HFF-Myc (cell line): ENCODE measurements at regions not wholly inside any gene's neighbourhood (a gene's known extent, or its start where the extent isn't known, plus 50 kb on each side); places are given as distances from the start of the nearest gene placed in this dataset.

Experiments used
- DNase-seq: peaks from one replicate; pipeline ENCODE4 v3.0.0-alpha.2; 2011; ENCODE audit warnings: low read depth; ENCODE audit errors: extremely low read depth
- H3K4me3 ChIP-seq: replicated peaks from 2 replicates; pipeline ENCODE4 v1.5.1; 2011; ENCODE audit warnings: low read depth, mild to moderate bottlenecking, control low read depth, low read length
- TF ChIP-seq, protein P1 (sequence below): IDR thresholded peaks from 2 replicates; pipeline ENCODE4 v1.5.1; 2012; ENCODE audit warnings: mild to moderate bottlenecking, low read depth, low read length, control low read depth; ENCODE audit errors: missing control alignments

DNA sequence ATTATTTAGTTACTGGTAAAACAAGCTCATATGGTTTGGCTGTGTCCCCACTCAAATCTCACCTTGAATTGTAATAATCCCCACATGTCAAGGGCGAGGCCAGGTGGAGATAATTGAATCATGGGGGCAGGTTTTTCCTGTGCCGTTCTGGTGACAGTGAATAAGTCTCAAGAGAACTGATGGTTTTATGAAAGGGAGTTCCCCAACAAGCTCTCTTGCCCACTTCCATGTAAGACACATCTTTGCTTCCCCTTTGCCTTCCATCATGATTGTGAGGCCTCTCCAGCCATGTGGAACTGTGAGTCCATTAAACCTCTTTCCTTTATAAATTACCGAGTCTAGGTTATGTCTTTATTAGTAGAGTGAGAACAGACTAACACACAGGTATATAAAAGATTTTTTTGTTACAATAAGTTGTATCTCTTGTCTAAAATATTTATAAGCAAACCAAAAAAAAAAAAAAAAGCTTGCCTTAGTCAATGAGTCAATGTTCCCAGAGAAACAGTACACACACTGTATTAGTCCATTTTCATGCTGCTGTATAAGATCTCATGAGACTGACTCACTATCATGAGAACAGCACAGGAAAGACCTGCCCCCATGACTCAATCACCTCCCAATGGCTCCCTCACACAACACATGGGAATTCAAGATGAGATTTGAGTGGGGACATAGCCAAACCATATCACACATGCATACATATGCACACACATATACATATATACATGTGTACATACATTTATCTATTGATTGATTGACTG is 138.3 kb downstream of the BASP1 start:
- TF ChIP-seq, protein P1, sequence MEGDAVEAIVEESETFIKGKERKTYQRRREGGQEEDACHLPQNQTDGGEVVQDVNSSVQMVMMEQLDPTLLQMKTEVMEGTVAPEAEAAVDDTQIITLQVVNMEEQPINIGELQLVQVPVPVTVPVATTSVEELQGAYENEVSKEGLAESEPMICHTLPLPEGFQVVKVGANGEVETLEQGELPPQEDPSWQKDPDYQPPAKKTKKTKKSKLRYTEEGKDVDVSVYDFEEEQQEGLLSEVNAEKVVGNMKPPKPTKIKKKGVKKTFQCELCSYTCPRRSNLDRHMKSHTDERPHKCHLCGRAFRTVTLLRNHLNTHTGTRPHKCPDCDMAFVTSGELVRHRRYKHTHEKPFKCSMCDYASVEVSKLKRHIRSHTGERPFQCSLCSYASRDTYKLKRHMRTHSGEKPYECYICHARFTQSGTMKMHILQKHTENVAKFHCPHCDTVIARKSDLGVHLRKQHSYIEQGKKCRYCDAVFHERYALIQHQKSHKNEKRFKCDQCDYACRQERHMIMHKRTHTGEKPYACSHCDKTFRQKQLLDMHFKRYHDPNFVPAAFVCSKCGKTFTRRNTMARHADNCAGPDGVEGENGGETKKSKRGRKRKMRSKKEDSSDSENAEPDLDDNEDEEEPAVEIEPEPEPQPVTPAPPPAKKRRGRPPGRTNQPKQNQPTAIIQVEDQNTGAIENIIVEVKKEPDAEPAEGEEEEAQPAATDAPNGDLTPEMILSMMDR, result no peak
- no peak overlapping the region for H3K4me3 ChIP-seq
- DNase-seq, result no peak

- no peak overlapping the region for H3K4me3 ChIP-seq
- TF ChIP-seq, protein P1, result no peak
- DNase-seq, result no peak
These were observed 139.1 kb downstream of the BASP1 start for GRCh38 chr5:17356551-17356950.

DNA sequence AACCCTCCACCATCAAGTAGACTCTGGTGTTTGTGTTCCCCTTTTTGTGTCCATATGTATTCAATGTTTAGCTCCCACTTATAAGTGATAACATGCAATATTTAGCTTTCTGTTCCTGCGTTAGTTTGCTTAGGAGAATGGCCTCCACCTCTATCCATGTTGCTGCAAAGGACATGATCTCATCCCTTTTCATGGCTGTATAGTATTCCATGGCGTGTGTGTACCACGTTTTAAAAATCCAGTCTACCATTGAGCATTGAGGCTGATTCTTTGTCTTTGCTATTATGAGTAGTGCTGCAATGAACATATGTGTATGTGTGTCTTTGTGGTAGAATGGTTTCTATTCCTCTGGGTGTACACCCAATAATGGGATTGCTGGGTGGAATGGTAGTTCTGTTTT is 140.1 kb downstream of the BASP1 start:
- no peak overlapping the region for H3K4me3 ChIP-seq
- TF ChIP-seq, protein P1, result no peak
- no peak for DNase-seq

GRCh38 chr5:17358031-17358430 is 140.0 kb upstream of the TAF11L2 start:
- TF ChIP-seq, protein P1, result no peak
- no peak for DNase-seq

DNA sequence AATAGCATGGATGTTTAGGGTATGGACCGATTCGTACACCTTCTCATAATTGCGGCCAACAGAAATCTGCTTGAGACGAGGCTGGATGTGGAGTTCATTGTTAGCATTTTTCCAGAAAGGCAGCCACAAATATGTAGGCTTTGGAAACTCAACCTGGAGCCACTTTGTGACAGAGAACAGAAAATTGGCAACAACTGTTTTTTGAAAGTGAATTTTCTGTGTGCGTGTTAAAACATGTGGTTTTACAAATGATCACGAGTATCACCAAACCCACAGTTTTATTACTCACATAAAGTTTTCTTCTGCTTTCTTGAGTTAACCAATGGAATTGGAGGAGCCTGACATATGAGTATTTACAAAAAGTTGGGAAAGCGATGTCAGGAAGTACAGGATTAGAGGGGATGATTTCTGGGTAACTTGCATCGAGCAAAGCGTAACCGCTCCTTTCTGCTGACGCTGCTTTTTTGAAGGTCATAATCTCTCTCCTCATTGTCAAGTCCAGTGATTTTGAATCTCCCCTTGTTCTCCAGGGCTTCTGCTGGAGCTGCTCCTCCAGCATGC is 138.5 kb upstream of the TAF11L2 start:
- H3K4me3 ChIP-seq, result no peak overlapping the region
- TF ChIP-seq, protein P1, result no peak
- peak; percentile 74 for DNase-seq

More at GRCh38 chr5:17358031-17358430, 140.0 kb upstream of the TAF11L2 start:
- H3K4me3 ChIP-seq, result no peak overlapping the region

DNA sequence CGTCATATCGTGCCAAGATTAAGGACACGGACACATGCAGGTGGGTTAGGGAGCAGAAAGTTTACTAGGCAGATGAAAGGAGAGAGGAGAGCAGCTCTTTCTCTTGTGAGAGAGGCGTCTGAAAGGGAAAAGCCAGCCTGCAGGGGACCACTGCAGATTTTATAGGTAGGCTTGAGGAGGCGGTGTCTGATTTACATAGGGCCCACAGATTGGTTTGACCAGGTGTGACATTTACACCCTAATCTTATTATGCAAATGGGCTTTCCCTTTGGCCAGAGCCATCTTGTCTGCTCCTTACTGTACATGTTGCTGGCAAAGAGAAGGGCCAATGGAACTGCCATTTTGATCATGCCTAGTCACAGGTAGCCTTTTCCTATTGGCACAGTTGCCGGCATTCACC is 137.2 kb upstream of the TAF11L2 start:
- TF ChIP-seq, protein P1, result no peak
- no peak overlapping the region for H3K4me3 ChIP-seq
- DNase-seq, result no peak
